HepG2 (cell line): ENCODE measurements at regions not wholly inside any gene's neighbourhood (a gene's known extent, or its start where the extent isn't known, plus 50 kb on each side); places are given as distances from the start of the nearest gene placed in this dataset.
A peak's percentile ranks its signal among the peaks of the same experiment; 100 is the strongest.

Experiments used
- ATAC-seq: fragments of 200-7000 bp; cut with Tn5 transposase; 3 replicates; pipeline ENCODE4 v1.9.1; 2020; ENCODE audit warnings: mild to moderate bottlenecking, moderate library complexity
- BruUV-seq: library from RNA; stranded (reverse); fragments of 400-500 nt; replicated peaks from 2 replicates; lab custom pipeline; 2021; lab: Mats Ljungman, UMichigan
- CTCF ChIA-PET: fragments of 300-600 bp; formaldehyde crosslinking; extraction: SDS; loops from one replicate; lab custom pipeline; 2021; ENCODE audit warnings: low total read pairs, inconsistent platforms, low intra/inter-chr PET ratio; lab: Yijun Ruan, JAX
- POLR2A ChIA-PET: fragments of 350-600 bp; sonication (Branson Sonifier 250); formaldehyde crosslinking; loops from one replicate; lab custom pipeline; 2020; ENCODE audit warnings: antibody characterized with exemption, inconsistent platforms; lab: Yijun Ruan, JAX
- DNase-seq: peaks from one replicate; pipeline ENCODE4 v3.0.0-alpha.2; 2015; ENCODE audit warnings: low spot score
- FAIRE-seq: peaks from 3 replicates; lab custom pipeline; 2011; peaks lifted over from hg19 to GRCh38; lab: Jason Lieb, UNC
- H2AFZ ChIP-seq: one replicate; pipeline ENCODE4 v1.6.1; 2011; ENCODE audit warnings: low read length, inconsistent platforms
- H3K27ac ChIP-seq: fragments of 300-600 bp; 3 replicates; pipeline ENCODE4 v1.8.0; 2011; ENCODE audit warnings: mixed run types, mild to moderate bottlenecking, mixed read lengths, low read length, inconsistent platforms; ENCODE audit not compliant: insufficient read depth; ENCODE audit errors: extremely low read length
- H3K27me3 ChIP-seq, 2 experiments: fragments of 200-600 bp in 1 of 2; 2 replicates in 1 of 2; 3 replicates in 1 of 2; pipeline versions ENCODE4 v1.6.0 to v1.8.0; 2011; ENCODE audit warnings: low read length in 2 of 2, mild to moderate bottlenecking in 2 of 2, moderate library complexity in 2 of 2, inconsistent platforms in 1 of 2; ENCODE audit not compliant: insufficient read depth in 2 of 2, control insufficient read depth in 1 of 2
- H3K36me3 ChIP-seq, 2 experiments: fragments of 200-600 bp in 1 of 2; replicated peaks in 1 of 2; 2 replicates in 1 of 2; 3 replicates in 1 of 2; pipeline versions ENCODE4 v1.5.1 to v1.8.0; 2011; ENCODE audit warnings: low read length in 2 of 2, inconsistent platforms in 1 of 2; ENCODE audit not compliant: insufficient read depth in 2 of 2, control insufficient read depth in 1 of 2
- H3K4me1 ChIP-seq: 2 replicates; pipeline ENCODE4 v1.5.1; 2012; ENCODE audit warnings: low read length, inconsistent platforms; ENCODE audit not compliant: insufficient read depth
- H3K4me2 ChIP-seq: 2 replicates; pipeline ENCODE4 v1.6.0; 2011; ENCODE audit warnings: low read depth, low read length, inconsistent platforms
- H3K4me3 ChIP-seq, 3 experiments: fragments of 200-600 bp in 1 of 3; sonication (generic), shearing (Covaris generic) in 1 of 3; replicated peaks in 1 of 3; 2 replicates each; pipeline ENCODE4 v1.5.1; 2011 to 2016; ENCODE audit warnings: low read length in 3 of 3, inconsistent platforms in 2 of 3, low read depth in 2 of 3, mild to moderate bottlenecking in 2 of 3, control low read depth in 1 of 3, mixed read lengths in 1 of 3; ENCODE audit not compliant: insufficient read depth in 1 of 3
- H3K79me2 ChIP-seq: one replicate; pipeline ENCODE4 v1.6.1; 2011; ENCODE audit warnings: low read length, inconsistent platforms; ENCODE audit not compliant: insufficient read depth
- H3K9ac ChIP-seq: 2 replicates; pipeline ENCODE4 v1.6.0; 2011; ENCODE audit warnings: mild to moderate bottlenecking, low read depth, low read length, inconsistent platforms; ENCODE audit not compliant: insufficient read depth
- H3K9me3 ChIP-seq: 2 replicates; pipeline ENCODE4 v1.5.1; 2012; ENCODE audit warnings: mild to moderate bottlenecking, low read length
- H4K20me1 ChIP-seq: 2 replicates; pipeline ENCODE4 v1.6.0; 2011; ENCODE audit warnings: inconsistent platforms, mild to moderate bottlenecking, low read length, moderate library complexity; ENCODE audit not compliant: insufficient read depth
- BRF2 ChIP-seq: sonication (generic); formaldehyde crosslinking; IDR thresholded peaks from 2 replicates; pipeline ENCODE4 v1.8.1; 2022; ENCODE audit warnings: mild to moderate bottlenecking, missing genetic modification reagents
- CENPT ChIP-seq: sonication (generic); formaldehyde crosslinking; IDR thresholded peaks from 2 replicates; pipeline ENCODE4 v1.8.0; 2022; ENCODE audit warnings: low read depth, mild to moderate bottlenecking, moderate library complexity, missing genetic modification reagents
- DR1 ChIP-seq: sonication (generic); formaldehyde crosslinking; IDR thresholded peaks from 2 replicates; pipeline ENCODE4 v1.8.0; 2021; ENCODE audit warnings: mild to moderate bottlenecking, missing genetic modification reagents, inconsistent platforms
- HDAC1 ChIP-seq: sonication (generic); formaldehyde crosslinking; IDR thresholded peaks from 2 replicates; pipeline ENCODE4 v1.5.1; 2020; ENCODE audit warnings: mild to moderate bottlenecking, missing genetic modification reagents
- MAFG ChIP-seq: sonication (generic); formaldehyde crosslinking; IDR thresholded peaks from 2 replicates; pipeline ENCODE4 v1.5.1; 2020; ENCODE audit warnings: mild to moderate bottlenecking, missing genetic modification reagents
- NKX3-1 ChIP-seq: sonication (generic); formaldehyde crosslinking; IDR thresholded peaks from 2 replicates; pipeline ENCODE4 v1.5.0; 2020; ENCODE audit warnings: missing genetic modification reagents
- PTBP1 ChIP-seq: fragments of 200-400 bp; formaldehyde crosslinking; IDR thresholded peaks from 2 replicates; pipeline ENCODE4 v1.6.1; 2018; ENCODE audit warnings: low read length, low read depth; ENCODE audit not compliant: poor library complexity, severe bottlenecking
- REST ChIP-seq, 2 experiments: IDR thresholded peaks; 2 replicates each; pipeline ENCODE4 v1.6.1; 2011 to 2012; ENCODE audit warnings: low read length in 2 of 2, borderline replicate concordance in 1 of 2, low read depth in 1 of 2, mild to moderate bottlenecking in 1 of 2, moderate library complexity in 1 of 2
- SP5 ChIP-seq: IDR thresholded peaks from 2 replicates; pipeline ENCODE4 v1.6.1; 2016; ENCODE audit warnings: low read depth, borderline replicate concordance
- TBX2 ChIP-seq: sonication (generic); formaldehyde crosslinking; IDR thresholded peaks from 2 replicates; pipeline ENCODE4 v1.5.0; 2020; ENCODE audit warnings: missing genetic modification reagents, mild to moderate bottlenecking, borderline replicate concordance
- THAP7 ChIP-seq: sonication (generic); formaldehyde crosslinking; IDR thresholded peaks from 2 replicates; pipeline ENCODE4 v1.8.1; 2023; ENCODE audit warnings: mild to moderate bottlenecking, missing genetic modification reagents
- ZNF224 ChIP-seq: sonication (generic); formaldehyde crosslinking; IDR thresholded peaks from 2 replicates; pipeline ENCODE4 v1.5.0; 2020; ENCODE audit warnings: mild to moderate bottlenecking, missing genetic modification reagents
- ZNF550 ChIP-seq: sonication (generic); formaldehyde crosslinking; IDR thresholded peaks from 2 replicates; pipeline ENCODE4 v1.4.0; 2020; ENCODE audit warnings: mild to moderate bottlenecking, missing genetic modification reagents, borderline replicate concordance
- ZNF790 ChIP-seq: sonication (generic); formaldehyde crosslinking; IDR thresholded peaks from 2 replicates; pipeline ENCODE4 v1.8.0; 2022; ENCODE audit warnings: missing genetic modification reagents, mild to moderate bottlenecking, borderline replicate concordance
- WGBS: methylation state at CpG from one replicate; pipeline ENCODE4 v1.1.6; 2017; ENCODE audit warnings: low lambda C conversion rate; 5-methylcytosine and 5-hydroxymethylcytosine counted together
- in situ Hi-C: cut with HindIII; loops from 2 replicates; pipeline ENCODE4 v1.10.0; 2017; ENCODE audit warnings: low pct_unique_long_range_greater_than_20kb; ENCODE audit not compliant: extremely low pct_ligation_motif_present
- intact Hi-C: fragments of 100-400 bp; cut with micrococcal nuclease; formaldehyde crosslinking; loops from one replicate; pipeline ENCODE4 v1.10.0; 2022; ENCODE audit not compliant: unreplicated experiment

- TF ChIP-seq HDAC1 (CRISPR knock-in tag): no peak
- TF ChIP-seq BRF2 (CRISPR knock-in tag): no peak
- TF ChIP-seq CENPT (CRISPR knock-in tag): no peak
- no peak for TF ChIP-seq SP5 (CRISPR knock-in tag)
- TF ChIP-seq ZNF224 (CRISPR knock-in tag): no peak
- no peak for TF ChIP-seq THAP7 (CRISPR knock-in tag)
- TF ChIP-seq ZNF790: no peak
- Histone ChIP-seq H3K4me1 (no peaks in the 10 kb centered on the region), H3K27ac (no peak overlapping the region), H3K4me2 (no peak overlapping the region), H3K9me3 (no peaks in the 10 kb centered on the region), H2AFZ (no peak overlapping the region), H3K27me3 (no peaks in the 10 kb centered on the region), H3K79me2 (no peaks in the 10 kb centered on the region), H4K20me1 (no peaks in the 10 kb centered on the region), H3K36me3 (no peaks in the 10 kb centered on the region), H3K4me3 (no peak overlapping the region), H3K9ac (no peak overlapping the region)
- in situ Hi-C loops: loop anchor here (10.0 kb wide), 1 partner anchor 534 kb away; no protein-coding TSS in a partner anchor
- intact Hi-C loops: no loop called here
- FAIRE-seq (no peak), DNase-seq (no peak), ATAC-seq (no peak)
- 3% methylated on average over 4 of the region's 4 CpGs for WGBS
- ChIA-PET POLR2A (no interaction called here), CTCF (no interaction called here)
- BruUV-seq: no TSS peak
Measured at GRCh38 chr12:77151030-77151429, 85.7 kb upstream of the E2F7 start.

- Histone ChIP-seq H2AFZ (no peak overlapping the region), H4K20me1 (no peaks in the 10 kb centered on the region), H3K4me3 (no peak overlapping the region), H3K4me2 (no peak overlapping the region), H3K9ac (no peak overlapping the region), H3K79me2 (no peaks in the 10 kb centered on the region), H3K36me3 (no peaks in the 10 kb centered on the region), H3K4me1 (no peaks in the 10 kb centered on the region), H3K27me3 (no peaks in the 10 kb centered on the region), H3K9me3 (no peaks in the 10 kb centered on the region), H3K27ac (no peak overlapping the region)
- ChIA-PET POLR2A (no interaction called here), CTCF (no interaction called here)
- FAIRE-seq (no peak), DNase-seq (peak; percentile 4), ATAC-seq (peak; percentile 57)
- BruUV-seq: no TSS peak
- intact Hi-C loops (no loop called here), in situ Hi-C loops (no loop called here)
- WGBS: 16% methylated on average over 3 of the region's 3 CpGs
- peak; percentile 24; the same call in 1 of the 2 replicates for TF ChIP-seq NKX3-1 (CRISPR knock-in tag)
- TF ChIP-seq REST (IDR thresholded peaks at IDR 0.05; ENCODE audit: borderline replicate concordance in 1 of 2, low read depth in 1 of 2, low read length in 2 of 2): peak; percentile 77 to 96
- no peak for TF ChIP-seq TBX2
- TF ChIP-seq PTBP1: no peak
- no peak for TF ChIP-seq MAFG
- no peak for TF ChIP-seq ZNF550 (CRISPR knock-in tag)
- TF ChIP-seq DR1 (CRISPR knock-in tag): no peak
Measured at GRCh38 chr12:77133566-77133965, 68.2 kb upstream of the E2F7 start.
